Thyroid gland (tissue), 4 donors: ENCODE measurements at regions not wholly inside any gene's neighbourhood (a gene's known extent, or its start where the extent isn't known, plus 50 kb on each side); places are given as distances from the start of the nearest gene placed in this dataset.

Experiments used
- POLR2A ChIP-seq, 2 donors: fragments of 450-650 bp; IDR thresholded peaks; one replicate each; pipeline ENCODE4 v1.6.1; 2017; ENCODE audit warnings: antibody characterized with exemption in 2 of 2, mild to moderate bottlenecking in 2 of 2, moderate library complexity in 1 of 2
- TF ChIP-seq, protein P1 (sequence below), 6 experiments: fragments of 200-600 bp in 3 of 6; fragments of 450-650 bp in 3 of 6; sonication (generic) in 3 of 6; IDR thresholded peaks; one replicate each; pipeline ENCODE4 v1.5.1; 2016 to 2019; ENCODE audit warnings: antibody characterized with exemption in 6 of 6, mild to moderate bottlenecking in 2 of 6, inconsistent platforms in 1 of 6, moderate library complexity in 1 of 6

GRCh38 chr5:81856948-81857928 is 106.3 kb upstream of the SSBP2 start:
- TF ChIP-seq, protein P1, sequence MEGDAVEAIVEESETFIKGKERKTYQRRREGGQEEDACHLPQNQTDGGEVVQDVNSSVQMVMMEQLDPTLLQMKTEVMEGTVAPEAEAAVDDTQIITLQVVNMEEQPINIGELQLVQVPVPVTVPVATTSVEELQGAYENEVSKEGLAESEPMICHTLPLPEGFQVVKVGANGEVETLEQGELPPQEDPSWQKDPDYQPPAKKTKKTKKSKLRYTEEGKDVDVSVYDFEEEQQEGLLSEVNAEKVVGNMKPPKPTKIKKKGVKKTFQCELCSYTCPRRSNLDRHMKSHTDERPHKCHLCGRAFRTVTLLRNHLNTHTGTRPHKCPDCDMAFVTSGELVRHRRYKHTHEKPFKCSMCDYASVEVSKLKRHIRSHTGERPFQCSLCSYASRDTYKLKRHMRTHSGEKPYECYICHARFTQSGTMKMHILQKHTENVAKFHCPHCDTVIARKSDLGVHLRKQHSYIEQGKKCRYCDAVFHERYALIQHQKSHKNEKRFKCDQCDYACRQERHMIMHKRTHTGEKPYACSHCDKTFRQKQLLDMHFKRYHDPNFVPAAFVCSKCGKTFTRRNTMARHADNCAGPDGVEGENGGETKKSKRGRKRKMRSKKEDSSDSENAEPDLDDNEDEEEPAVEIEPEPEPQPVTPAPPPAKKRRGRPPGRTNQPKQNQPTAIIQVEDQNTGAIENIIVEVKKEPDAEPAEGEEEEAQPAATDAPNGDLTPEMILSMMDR (IDR thresholded peaks at IDR 0.05), result peak in 5 of 6 experiments; percentile 43 to 74 (median 54)
- peak in 1 of 2 donors; percentile 26 for TF ChIP-seq POLR2A (IDR thresholded peaks at IDR 0.05)
